COR-L47 (cell line): ENCODE measurements at regions not wholly inside any gene's neighbourhood (a gene's known extent, or its start where the extent isn't known, plus 50 kb on each side); places are given as distances from the start of the nearest gene placed in this dataset.
"Not testable (repeated sequence)": the region's sequence is repeated elsewhere in the genome, so short reads cannot be mapped to it uniquely, and the experiment has no call there.

Source experiments
- DNase-seq: peaks from one replicate; lab custom pipeline; 2025; lab: John Stamatoyannopoulos, UW

DNA sequence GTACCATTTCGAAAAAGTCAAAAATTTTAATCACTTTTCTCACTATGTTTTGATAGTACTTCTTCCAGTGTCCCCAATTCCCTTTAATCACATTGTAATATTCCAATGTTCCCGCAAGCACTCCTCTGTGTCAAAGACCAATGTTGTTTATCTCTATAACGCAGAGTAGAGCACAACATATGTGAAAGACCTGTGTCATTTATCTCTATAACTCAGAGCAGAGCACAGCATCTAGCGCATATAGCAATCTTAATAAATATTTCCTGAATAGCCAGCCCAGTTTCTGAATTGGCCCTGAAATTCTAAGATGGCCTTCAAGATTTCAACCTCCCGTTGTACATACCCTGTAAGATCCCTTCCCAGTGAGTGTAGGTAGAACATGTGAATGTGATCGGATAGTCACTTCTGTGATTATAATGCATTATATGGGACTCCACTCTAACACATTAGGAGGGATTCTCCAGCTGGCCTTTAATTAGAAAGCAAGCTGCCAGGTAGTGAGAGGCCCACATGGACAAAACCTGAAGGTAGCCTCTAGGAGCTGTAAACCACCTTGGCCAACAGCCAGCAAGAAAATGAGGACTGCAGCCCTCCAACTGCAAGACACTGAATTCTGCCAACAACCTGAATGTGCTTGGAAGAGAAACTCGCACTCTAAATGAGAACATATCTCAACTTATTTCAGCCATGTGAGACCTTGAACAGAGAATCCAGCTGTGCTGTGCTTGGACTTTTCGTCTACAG is 238.8 kb upstream of the SYT10 start:
- DNase-seq = no peak

DNA sequence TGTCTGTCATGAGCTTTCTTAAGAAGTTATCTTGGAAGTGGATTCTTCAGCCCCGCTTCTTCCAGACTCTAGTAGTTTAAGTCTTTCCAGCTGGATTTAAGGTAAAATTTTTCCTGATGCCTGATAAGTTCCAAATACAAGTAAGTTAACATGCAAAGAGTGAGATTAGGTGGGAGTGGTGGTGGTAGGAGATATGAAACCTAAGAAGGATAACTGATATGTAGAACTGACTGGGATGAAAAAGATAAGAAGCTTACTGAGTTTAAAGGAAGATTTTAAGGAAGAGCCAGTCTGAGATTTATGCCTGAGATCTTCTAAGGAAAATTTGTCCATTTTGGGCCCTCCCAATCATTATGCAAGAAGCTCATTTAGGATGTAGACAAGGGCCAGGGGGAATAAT is 250.9 kb upstream of the SYT10 start:
- no peak for DNase-seq

DNA sequence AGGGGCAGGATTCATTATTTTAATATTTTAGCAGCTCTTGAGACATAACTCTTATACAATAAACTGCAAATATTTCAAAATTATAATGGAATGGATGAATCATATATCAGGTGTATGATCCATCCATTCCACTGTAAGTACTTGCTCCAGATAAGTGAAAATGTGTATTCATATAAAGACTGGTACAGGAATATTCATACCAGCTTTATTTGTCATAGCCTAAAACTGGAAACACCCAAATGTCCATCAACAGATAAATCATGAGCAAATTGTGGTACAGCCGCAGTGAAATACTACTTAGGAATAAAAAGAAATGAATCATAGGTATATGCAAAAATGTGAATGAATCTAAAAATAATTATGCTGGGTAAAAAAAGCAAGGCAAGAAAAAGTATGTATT is 263.6 kb upstream of the SYT10 start:
- DNase-seq = no peak

DNA sequence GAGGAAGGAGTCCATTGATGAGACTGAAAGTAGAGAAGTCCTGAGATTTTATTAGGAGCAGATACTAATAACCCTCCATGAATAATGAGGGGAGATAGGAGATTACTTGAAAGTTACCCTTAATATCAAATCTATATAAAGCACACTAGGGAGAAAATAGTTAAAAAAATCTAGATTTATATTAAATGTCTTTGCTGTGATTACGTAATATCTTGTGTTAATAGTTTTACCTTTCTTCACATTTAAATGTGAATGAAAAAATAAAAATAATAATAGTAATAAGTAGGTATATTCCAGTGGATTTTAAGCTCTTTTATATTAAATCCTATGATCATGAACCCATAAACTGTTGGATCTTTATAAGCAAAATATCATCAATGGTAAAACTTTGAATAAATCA is 267.3 kb upstream of the SYT10 start:
- no peak for DNase-seq

DNA sequence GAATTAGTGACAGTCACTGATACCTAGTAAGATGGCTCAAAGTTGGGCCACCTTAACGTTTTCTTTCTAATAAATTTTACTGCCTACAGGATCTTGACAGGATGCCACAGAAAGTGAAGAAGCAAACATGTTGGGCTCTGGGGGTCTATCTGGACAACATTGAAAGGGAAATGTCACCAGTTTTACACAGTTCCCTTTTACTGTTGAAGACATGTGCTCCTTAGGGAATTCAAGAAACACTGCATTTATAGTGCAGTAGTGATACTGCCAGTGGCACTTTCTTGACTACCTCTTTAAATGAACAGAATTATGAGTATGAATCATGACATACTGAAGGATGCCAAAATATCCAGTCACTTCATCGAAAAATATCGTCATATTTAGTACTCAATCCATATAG is 269.3 kb upstream of the SYT10 start:
- no peak for DNase-seq

DNA sequence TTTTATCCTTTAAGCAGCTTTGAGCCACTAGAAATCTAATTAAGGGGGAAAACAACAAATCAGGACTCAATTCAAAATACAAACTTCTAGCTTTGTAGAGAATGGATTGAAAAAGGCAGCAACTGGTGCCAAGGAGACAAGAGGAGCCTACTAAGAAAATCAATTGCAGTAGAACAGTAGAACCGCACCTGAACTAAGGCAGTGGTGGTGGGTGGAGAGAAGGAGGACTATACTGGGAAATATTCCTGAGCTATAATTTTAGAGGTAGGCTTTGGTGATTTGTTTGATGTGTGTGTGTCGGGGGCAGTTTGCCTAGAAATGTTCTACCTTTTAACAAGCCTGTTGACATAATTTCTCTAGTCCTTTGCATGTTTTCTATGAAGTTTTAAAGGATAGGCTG is 270.9 kb upstream of the SYT10 start:
- no peak for DNase-seq

DNA sequence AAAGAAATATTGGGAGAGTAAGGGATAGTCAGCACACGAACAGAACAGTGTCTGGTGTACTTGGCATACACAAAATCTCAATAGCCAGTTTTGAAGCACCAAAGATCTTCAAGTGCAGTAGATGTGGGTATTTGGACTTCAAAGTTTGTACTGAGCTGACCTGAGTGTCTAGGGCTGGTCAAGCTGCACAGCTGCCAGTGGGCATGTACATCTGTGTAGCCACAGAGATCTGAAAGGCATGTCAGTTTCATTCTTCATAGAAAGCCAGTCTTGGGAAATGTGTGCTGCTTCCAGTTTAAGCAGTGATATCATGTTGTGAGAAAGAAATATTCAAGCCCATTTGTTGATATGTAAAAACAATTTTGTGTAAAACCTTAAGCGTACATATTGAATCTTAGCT is 279.0 kb upstream of the SYT10 start:
- DNase-seq = no peak

DNA sequence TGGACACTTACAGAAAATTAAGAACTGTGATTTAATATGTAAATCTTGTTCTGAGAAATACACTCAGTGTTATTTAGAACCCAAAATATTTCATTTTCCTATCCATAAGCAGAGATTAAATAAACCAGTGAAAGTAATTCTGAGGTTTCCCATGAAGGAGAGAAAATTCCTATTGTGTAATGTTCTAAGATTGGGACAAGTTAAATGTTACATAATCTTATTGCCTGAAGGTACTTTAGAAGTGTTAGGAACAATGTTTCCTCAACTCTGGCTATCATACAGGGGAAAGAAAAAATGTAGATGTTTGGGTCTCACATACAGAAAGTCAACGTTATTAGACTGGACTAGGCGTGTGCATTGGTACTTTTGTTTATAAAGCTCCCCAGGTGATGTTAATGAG is 281.9 kb upstream of the SYT10 start:
- no peak for DNase-seq

DNA sequence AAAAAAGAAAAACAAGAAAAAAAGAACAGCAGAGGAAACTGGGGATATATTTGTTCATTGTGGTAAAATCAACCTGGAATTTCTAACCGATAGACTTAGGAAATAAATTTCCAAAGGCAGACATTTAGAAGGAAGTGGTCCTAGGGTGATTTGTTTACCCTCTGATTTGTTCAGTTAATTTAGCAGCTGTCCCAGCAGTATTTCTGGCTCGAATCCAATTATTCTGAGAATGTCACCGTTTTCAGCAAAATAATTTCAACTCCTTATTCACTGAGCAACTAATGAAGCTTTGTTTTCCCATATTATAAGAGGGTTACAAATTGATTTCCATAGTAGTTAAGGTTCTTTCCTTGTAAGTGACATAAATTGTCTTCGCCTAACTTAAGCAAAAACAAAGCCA is 285.2 kb upstream of the SYT10 start:
- peak; percentile 66 for DNase-seq

DNA sequence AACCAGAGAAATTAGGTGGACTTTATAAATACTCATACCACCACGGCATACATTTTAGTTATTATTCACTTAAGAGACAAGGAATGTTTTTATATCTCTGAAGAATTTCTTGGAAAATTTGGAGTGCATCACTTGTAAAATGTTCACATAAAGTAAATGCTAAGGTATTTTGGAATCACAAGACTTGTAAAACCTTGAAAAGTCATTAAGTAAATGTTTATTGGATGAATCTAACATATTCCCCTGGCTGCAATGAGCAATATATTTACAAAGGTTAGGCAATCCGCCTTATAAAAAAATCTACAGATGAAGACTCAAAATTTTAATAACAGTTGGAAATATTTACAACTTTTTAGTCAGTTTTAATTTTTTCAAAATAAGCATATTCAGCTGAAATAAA is 287.4 kb upstream of the ALG10 start:
- no peak for DNase-seq

DNA sequence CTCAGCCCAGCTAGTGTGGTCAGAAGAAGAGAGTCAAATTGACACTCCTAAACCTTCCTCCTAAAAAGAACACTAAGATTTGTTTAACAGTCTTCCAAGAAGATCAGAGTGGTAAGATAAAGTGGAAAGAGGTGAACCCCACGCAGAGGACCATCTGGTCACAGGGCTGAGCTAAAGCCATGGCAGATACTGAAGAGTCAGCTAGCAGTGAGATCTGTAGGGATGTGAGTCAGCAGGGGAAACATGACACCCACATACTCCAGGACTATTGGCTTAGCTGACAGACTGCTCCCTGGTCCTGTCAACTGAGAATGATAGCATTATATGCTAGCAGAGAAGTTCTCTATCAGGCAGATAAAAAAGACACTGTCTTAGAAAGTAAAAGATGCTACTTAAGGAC is 269.4 kb upstream of the ALG10 start:
- no peak for DNase-seq

DNA sequence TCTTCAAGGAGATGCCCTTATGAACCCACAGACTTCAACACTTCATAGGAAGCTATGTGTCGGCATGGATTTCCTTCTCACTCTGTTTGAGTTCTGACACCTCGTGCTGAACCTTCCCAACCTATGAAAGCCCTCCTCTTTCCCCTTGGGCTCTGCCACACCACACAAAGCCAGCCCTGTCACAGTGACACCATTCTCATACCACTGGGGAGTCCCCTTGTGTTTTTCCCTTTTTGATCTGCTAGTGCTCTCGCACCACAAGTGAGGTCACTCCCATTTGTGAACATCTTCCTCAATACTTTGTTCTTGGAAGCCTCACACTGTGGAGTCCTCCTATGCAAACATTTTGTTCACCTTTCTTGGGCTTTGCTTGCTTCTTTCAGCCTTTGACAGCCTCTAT is 264.6 kb upstream of the ALG10 start:
- no peak for DNase-seq

DNA sequence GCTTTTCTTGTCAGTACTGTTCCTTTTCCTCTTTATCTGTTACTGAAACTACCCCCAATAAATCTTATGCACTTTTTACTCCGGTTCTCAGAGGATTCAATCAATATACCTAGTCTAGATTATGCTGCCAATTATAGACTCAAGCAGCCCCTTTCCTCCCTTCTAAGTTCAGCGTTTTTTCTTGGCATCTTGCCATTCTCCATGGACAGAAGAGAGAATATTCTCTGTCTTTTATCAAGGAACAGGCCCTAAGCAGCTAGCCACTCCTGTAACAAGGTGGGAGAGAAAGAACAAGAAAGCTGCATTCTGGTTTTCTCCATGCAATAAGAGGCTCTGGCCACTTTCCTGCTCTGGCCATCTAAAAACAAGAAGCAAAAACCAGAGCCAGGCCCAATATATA is 263.0 kb upstream of the ALG10 start:
- DNase-seq = no peak

DNA sequence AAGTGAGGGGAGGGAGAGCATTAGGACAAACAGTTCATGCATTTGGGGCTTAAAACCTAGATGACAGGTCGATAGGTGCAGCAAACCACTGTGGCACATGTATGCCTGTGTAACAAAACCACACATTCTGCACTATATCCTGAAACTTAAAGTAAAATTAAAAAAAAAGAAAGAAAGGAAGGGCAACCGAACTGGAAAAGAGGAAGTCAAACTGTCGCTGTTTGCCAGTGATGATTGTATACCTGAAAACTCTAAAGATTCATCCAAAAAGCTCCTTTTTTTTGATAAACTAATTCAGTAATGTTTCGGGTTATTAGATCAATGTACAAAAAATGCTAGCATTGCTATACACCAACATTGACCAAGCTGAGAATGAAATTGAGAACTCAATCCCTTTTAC is 259.0 kb upstream of the ALG10 start:
- DNase-seq = no peak

DNA sequence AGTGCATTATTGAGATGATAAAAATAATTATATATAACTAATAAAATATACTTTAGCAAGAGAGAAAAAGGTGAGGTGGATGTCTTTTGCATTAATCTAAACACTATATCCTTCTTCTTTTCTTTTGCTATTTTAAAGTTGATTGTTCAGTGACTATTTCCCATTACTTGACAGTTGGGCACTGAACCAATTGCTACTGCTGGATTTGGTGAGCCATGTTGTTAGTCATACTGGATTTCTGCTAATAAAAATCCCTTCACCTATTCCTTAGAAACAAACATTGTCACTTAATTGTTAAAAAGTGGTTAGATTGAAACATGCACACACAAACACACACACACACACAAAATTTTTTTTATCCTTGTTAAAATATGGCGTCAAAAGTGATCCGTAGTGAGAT is 251.6 kb upstream of the ALG10 start:
- no peak for DNase-seq

DNA sequence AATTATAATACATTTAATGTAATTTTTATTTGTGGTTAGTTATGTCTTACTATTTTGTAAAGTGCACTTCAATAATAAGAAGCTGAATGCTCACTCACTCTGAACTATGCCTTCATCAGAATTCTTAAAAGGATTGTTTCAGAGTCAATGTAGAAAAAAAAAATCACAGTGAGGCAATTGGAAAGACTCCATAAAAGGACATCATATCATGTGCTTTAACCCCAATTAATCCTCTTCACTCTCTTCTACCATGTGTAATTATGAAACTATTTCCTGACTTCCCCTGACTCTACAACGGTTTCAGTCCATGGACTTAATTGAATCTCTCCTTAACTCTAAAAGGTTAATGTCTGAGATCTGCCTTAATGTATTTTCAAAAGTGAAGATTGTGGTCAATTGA is 250.4 kb upstream of the ALG10 start:
- no peak for DNase-seq

DNA sequence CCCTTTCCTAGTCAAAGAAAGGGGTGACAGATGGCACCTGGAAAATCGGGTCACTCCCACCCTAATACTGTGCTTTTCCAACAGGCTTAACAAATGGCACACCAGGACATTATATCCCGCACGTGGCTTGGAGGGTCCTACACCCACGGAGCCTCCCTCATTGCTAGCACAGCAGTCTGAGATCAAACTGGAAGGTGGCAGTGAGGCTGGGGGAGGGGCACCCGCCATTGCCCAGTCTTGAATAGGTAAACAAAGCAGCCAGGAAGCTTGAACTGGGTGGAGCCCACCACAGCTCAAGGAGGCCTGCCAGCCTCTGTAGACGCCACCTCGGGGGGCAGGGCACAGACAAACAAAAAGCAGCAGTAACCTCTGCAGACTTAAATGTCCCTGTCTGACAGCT is 249.2 kb upstream of the ALG10 start:
- DNase-seq = not testable (repeated sequence)

DNA sequence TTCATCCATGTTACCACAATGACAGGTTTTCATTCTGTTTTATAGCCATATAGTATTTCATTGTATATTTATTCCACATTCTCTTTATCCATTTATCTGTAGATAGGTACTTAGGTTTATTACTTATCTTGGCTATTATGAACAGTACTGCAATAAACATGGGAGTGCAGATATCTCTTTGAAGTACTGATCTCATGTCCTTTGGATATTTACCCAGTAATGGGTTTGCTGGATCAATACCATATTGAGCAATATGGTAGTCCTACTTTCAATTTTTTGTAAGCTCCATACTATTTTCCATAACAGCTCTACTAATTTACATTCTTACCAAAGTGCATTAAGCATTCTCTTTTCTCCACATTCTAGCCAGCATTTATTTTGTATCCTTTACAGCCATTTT is 235.8 kb upstream of the ALG10 start:
- DNase-seq = no peak

DNA sequence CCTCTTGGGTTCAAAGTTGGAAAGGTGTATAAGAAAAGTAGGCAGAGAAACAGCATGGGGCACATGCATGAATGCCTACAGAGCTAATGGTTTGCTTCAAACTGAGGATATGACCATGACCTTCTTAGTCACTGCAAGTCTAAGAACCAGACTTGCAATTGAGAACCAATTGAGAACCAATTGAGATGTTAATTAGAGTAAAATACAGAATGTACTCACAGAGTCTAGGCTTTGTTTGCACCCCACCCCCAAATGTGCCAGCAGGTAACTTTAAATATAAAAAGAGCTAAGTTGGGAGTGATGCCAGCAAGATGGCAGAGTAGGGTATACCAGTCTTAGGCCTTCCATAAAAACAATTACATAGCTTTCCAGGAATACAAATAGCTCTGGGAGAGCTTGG is 227.3 kb upstream of the ALG10 start:
- no peak for DNase-seq

DNA sequence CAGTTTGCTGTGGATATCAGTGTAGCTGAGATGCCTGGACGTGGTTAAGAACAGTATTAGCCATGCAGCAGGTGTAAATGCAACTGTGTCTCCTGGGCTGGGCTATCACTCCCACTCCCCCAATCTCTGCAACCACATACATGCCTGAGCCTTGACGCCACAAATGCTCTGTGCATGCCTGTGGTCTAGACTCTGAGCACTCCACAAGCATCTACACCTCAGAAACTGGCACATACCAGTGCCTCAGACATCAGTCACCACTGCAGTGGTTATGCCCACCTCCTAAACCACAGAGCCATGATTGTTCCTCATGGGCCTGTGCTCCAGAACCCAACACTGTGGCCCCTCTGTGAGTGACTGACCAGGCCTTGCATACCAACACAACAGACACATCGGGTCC is 226.8 kb upstream of the ALG10 start:
- DNase-seq = no peak

DNA sequence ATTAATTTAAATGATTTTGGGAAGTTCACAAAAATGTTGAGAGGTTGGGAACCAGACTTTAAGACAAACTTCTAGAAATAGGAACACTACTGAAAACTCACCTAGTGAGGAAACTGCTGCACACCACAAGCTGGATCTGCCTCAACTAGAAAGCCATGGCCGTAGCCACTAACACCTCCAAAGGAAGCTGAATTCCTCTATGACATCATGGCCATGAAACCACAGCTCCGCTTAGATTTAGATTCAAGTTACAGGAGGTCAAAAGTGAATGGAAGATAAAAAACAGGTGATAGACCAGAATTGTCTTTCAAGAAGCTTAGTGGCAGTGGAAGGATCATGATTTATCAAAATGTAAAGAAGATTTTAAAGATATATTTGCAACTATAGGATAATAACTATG is 208.8 kb upstream of the ALG10 start:
- DNase-seq = no peak

DNA sequence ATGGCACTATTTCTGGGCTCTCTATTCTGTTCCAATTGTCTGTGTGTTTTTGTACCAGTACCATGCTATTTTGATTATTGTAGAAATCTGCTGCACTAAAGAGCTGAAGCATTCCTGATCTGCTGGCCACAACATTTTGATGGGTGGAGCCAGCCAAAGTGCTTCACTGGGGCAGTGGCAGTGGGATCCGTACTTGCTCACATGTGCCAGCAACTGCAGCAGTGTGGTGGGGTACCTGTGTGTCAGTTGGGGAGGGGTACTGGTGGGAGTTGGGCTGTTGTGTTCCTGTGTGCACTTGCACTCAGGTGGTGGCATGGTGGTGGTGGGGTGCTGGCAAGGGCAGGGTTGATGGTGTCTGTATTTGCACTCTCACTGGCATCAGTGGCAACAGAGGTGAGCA is 204.6 kb upstream of the ALG10 start:
- DNase-seq = no peak

DNA sequence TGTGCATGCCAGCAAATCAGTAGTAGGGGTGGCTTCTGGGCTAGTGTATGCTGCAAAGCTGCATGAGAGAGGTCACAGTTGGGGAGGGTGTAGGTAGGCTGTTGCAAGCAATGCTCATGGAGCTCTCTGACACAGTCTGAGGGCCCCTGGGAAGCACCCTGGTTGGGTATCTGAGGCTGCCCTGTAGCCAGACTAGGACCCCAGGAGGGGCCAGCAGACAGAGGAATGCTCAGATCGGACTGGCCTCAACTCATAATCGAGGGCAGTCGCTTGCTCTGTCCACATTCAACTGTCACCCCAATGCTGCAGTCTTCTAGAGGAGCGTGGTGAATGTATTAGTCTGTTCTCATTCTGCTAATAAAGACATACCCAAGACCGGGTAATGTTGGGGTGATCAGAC is 204.0 kb upstream of the ALG10 start:
- no peak for DNase-seq

DNA sequence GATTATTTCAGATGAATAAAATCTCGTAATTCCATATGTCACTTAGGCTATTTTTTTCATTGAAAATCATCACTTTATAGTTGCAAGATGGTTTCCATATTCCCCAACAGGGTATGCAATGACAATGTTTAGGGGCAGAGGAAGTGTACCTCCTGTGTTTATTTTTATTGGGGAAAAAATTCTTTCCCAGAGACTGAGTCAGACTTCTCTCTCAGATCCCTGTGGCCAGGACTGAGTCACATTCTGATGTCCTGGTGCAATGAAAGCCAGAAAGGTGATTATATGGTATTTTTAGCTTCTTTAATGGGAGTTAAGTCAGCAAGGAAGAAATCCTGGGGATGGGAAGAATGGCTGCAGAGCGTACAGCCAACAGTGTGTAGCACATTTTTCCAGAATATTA is 196.9 kb upstream of the ALG10 start:
- no peak for DNase-seq
